ENCODE measurements at regions not wholly inside any gene's neighbourhood (a gene's known extent, or its start where the extent isn't known, plus 50 kb on each side); places are given as distances from the start of the nearest gene placed in this dataset.
A peak's percentile ranks its signal among the peaks of the same experiment; 100 is the strongest.

DNA sequence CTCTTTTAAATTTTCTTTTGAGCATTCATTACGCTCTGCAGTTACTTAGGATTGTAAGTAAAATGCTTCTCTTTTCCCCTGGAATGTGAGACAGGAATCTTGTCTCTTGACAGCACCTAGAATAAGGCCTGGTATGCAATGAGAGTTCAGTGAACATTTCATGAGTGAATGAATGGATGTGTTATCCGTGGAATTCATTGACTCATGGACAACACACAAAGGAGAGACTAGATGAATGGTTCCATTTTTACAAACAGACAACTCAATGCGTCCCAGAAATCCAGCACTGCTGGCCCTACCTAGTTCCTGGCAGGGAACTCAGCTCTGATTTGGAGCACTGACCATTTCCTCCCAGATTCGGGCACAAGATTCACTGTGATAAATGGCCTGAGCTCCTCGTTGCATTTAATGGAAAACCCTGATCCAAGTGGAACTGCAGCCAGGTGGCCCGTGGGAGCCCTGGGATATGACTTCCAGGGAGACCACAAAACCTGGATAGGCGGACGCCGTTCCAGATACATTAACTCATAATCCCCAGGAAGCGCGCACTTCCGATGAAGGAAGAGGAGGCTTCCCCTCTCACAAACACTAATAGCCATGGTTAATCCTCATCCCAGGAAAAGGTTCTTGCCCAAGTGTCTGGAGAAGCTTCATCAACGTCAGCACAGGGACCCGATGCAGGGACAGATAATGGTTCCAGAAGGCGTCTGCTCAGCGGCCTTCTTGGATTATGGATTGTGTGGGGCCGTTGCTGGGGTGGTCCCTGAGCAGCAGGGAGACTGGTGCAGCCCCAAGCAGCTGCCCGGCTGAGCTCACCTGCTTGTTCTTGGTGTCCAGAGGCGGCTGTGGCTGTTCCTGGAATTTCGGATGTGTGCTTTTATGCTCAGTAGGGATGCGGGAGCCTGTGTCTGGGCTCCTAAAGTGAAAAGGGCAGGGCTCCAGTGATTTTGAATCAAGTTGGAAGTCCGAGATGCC is 211.1 kb upstream of the TSHZ3 start:
- TF ChIP-seq, protein P1, sequence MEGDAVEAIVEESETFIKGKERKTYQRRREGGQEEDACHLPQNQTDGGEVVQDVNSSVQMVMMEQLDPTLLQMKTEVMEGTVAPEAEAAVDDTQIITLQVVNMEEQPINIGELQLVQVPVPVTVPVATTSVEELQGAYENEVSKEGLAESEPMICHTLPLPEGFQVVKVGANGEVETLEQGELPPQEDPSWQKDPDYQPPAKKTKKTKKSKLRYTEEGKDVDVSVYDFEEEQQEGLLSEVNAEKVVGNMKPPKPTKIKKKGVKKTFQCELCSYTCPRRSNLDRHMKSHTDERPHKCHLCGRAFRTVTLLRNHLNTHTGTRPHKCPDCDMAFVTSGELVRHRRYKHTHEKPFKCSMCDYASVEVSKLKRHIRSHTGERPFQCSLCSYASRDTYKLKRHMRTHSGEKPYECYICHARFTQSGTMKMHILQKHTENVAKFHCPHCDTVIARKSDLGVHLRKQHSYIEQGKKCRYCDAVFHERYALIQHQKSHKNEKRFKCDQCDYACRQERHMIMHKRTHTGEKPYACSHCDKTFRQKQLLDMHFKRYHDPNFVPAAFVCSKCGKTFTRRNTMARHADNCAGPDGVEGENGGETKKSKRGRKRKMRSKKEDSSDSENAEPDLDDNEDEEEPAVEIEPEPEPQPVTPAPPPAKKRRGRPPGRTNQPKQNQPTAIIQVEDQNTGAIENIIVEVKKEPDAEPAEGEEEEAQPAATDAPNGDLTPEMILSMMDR (conservative IDR thresholded peaks at IDR 0.05), result no peak
- no peak overlapping the region for H3K27ac ChIP-seq

DNA sequence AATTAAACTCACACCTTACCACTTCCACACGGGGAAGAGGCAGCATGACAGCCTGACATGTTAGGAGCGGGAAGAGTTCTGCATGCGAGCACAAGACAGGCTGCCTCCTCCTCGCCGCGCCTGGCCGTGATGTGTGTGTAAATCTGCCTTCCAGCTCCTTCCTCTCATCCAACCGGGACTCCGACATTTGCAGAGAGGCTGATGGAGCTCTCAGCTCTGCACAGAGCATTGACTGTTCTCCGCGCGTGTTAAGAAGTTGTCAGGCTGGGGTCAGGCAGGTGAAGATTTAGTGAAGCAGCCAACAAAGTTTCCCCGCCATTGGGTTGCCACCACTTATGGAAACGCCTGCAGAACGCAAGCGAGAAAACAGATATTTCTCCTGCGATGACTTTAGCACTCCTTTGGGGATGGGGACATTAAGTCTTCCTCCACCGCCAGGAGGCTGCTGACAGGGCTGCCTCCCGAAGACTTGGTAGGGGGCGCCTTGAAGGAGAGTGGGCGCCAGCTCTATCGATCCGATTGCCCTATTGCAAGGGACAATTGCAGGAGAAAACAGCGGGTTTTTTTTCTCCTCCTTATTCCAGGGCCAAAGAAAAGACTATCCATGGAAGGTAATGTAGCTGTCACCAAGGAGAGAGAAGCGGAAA is 213.9 kb upstream of the TSHZ3 start:
- TF ChIP-seq, protein P1 (conservative IDR thresholded peaks at IDR 0.05), result no peak
- no peak overlapping the region for H3K27ac ChIP-seq

DNA sequence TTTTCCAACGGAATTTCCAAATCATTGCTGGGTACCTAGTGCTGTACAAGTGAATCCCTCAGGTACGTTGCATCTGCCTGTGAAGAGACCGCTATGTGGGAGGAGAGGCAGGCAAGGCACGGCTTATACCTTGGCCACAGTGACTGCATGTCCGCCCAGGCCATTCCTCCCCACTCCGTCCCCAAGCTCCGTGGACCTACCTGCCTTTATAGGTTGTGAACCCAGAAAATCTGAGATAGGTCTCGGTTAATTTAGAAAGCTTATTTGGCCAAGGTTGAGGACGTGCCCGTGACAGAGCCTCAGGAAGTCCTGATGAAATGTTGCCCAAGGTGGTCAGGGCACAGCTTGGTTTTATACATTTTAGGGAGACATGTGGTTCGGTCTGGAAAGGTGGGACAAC is 218.5 kb upstream of the TSHZ3 start:
- peak overlapping the region; percentile 26; the same call in 1 of the 2 replicates for H3K27ac ChIP-seq
- TF ChIP-seq, protein P1 (conservative IDR thresholded peaks at IDR 0.05), result no peak

DNA sequence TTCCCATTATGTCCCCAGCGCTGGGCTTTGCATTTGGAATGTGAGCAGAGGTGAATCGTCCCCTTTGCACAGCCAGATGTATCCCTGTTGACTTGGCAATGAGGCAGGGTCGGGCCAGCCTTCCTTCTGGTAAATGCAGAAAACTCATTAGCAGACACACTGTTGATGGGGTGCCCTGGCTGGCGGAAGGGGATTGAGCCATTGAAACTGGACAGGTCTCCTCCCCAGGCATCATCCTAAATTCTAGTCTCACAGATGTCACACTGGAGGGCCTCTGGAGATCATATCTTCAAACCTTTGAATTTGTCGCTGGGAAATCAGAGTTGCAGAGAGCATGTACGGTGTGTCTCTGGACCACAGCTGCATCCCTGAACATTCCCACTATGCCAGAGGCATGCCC is 219.5 kb upstream of the TSHZ3 start:
- TF ChIP-seq, protein P1 (conservative IDR thresholded peaks at IDR 0.05), result no peak
- peak overlapping the region; percentile 26; the same call in 1 of the 2 replicates for H3K27ac ChIP-seq

DNA sequence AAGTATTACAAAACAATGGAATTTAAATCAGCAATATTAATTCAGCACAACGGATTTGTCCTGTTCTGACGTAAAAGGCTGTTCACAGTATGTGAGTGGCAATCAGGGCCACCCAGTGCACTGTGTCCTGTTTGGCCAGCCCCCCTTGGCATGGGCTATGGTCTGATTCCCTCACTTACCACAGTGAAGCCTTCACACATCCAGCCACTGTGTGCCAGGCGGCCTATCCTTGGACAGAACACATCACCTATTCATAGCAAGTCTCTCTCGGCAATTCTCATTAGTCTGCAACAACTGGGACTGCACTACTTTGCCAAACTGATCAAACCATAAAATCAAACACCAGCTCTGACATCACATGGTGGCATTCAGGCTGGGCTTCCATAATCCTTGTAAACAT is 221.5 kb upstream of the TSHZ3 start:
- H3K27ac ChIP-seq, result peak overlapping the region; percentile 99
- TF ChIP-seq, protein P1 (conservative IDR thresholded peaks at IDR 0.05), result no peak

DNA sequence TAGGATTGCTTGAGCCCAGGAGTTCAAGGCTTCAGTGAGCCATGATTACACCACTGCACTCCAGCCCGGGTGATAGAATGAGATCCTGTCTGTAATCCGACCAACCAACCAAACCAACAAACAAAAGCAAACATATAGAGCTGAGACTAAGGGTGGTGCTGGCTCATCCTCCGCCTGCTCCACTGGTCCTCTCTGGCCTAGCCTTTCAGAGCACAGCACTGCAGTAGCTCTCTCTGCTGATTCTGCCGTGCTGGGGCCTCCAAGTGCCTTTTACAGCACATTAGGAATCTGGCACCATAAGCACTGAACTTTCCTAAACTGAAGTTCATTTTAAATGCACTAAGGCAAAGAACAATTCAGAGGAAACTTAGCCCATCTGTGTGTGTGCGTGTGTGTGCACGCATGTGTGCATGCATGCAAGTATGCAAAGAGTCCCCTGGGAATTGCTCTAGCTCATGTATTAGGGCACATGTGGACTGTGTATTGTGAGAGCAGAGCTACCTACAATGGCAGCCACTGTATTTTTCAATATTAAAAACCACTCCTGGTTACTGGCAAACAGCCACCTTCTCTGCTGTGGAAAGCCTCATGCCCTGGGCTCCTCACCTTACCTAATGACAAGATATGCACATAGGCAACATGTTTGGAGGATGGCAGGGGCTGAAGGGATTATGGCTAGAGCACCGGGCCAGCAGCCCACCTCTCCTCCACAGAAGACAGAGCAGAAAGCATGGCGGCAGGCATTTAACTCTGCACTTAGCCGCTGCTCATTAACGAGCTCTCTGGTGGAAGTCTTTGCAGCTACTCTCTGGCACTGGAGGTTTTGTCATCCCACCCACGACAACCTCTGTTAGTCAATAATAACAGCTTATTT is 223.1 kb upstream of the TSHZ3 start:
- H3K27ac ChIP-seq, result peak overlapping the region; percentile 99
- TF ChIP-seq, protein P1 (conservative IDR thresholded peaks at IDR 0.05), result no peak

DNA sequence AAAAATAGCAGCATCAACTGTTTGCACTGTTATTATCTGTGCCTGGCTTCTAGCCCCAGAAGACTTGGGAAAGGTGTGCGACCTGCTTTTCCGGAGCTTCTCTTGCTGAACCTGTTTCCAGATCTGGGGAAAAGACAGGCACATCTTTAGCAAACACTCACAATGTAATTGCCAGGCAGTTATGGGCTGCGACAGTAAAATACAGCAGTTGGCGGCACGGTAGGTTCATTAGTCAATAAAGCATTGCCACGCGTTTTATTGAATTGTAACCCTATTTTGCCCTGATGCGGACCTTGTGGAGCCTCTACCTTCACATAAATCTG is 223.7 kb upstream of the TSHZ3 start:
- TF ChIP-seq, protein P1 (conservative IDR thresholded peaks at IDR 0.05), result no peak
- H3K27ac ChIP-seq, result peak overlapping the region; percentile 99
